ENCODE measurements at regions not wholly inside any gene's neighbourhood (a gene's known extent, or its start where the extent isn't known, plus 50 kb on each side); places are given as distances from the start of the nearest gene placed in this dataset.

DNA sequence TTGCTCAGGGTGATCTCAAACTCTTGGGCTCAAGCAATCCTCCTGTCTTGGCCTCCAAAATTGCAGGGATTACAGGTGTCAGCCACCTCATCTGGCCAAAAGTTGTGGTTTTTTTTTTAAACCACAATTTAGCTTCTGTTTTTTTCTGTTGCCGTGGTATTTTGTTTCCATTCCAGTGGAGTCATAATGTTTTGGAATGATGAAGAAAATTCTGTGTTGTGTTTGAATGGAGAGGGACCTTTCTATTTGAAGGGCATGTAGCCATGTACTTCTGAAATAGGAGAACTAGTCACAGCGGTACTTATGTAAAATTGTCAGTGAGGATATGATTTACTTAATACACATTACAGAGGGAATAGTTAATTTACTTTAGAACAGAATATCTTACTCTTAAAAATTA, 201.3 kb downstream of the ARL4A start:
- TF ChIP-seq, protein P1, sequence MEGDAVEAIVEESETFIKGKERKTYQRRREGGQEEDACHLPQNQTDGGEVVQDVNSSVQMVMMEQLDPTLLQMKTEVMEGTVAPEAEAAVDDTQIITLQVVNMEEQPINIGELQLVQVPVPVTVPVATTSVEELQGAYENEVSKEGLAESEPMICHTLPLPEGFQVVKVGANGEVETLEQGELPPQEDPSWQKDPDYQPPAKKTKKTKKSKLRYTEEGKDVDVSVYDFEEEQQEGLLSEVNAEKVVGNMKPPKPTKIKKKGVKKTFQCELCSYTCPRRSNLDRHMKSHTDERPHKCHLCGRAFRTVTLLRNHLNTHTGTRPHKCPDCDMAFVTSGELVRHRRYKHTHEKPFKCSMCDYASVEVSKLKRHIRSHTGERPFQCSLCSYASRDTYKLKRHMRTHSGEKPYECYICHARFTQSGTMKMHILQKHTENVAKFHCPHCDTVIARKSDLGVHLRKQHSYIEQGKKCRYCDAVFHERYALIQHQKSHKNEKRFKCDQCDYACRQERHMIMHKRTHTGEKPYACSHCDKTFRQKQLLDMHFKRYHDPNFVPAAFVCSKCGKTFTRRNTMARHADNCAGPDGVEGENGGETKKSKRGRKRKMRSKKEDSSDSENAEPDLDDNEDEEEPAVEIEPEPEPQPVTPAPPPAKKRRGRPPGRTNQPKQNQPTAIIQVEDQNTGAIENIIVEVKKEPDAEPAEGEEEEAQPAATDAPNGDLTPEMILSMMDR (IDR thresholded peaks at IDR 0.05) = no peak

DNA sequence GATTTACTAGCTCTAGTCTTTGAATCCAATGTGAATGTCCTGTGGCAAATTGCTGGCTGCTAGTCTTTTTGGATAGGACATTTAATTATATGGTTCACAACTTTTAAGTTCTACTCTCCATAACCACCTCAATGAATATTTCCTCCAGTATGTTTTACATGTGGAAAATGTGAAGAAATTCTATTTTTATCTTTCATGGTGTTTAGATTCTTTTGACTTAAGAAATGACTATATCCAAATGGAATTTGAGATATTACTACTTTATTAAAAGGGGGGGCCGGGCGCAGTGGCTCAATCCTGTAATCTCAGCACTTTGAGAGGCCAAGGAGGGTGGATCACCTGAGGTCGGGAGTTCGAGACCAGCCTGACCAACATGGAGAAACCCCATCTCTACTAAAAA, 202.0 kb downstream of the ARL4A start:
- TF ChIP-seq, protein P1 (IDR thresholded peaks at IDR 0.05) = no peak

DNA sequence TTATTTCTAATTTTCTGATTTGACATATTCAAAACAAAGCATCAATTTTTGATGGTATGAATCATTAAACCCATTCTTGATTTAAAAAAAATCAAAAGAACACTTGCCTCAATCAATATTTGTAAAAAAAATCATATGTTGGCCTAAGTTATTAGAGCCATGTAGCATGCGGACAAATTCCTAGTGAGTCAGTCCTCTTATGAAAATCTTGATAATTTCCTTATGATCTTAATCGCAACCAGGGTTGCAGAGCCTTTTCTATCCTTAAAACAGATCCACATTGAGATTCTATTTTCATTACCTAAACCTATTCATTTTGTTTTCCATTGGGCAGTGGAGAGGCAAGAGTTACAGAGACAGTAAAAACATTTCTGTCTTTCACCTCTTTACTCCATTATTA, 203.2 kb downstream of the ARL4A start:
- TF ChIP-seq, protein P1 (IDR thresholded peaks at IDR 0.05) = no peak

DNA sequence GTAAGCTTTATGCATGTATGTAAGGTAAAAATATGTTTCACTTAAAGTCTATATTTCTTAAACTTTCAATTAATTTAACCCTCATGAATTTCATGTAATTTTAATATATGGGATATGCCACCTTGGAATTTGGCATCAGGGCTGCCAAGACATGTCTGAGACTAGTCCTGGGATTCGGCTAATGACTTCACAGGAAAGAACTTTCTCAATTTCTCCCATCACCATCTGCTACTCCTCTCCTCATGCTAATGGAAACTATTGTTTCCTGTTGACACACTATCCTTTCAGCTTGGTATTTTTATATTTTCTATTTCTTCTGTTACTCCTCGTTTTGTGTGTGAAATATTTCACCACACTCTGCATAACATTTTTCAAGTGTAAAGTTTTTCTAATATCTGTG, 205.9 kb downstream of the ARL4A start:
- TF ChIP-seq, protein P1 (IDR thresholded peaks at IDR 0.05) = no peak

DNA sequence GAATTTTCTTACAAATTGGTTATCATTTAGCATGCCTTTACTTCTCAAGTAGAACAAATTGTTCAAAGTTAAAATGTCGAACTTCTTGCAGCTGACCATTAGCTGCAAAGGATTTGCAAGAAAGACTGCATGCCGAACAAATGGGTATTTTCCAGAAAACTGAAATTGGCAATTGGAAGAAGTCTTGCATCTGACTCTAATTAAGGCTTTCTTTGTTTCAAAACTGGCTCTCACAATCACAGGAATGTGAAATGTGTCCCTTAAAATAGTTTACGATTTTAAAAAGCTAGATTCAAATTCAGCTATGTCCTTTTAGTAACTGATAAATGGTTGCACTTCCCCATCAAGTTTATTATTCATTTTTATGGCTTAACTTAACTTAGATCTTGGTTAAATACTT, 207.9 kb downstream of the ARL4A start:
- TF ChIP-seq, protein P1 (IDR thresholded peaks at IDR 0.05) = no peak

DNA sequence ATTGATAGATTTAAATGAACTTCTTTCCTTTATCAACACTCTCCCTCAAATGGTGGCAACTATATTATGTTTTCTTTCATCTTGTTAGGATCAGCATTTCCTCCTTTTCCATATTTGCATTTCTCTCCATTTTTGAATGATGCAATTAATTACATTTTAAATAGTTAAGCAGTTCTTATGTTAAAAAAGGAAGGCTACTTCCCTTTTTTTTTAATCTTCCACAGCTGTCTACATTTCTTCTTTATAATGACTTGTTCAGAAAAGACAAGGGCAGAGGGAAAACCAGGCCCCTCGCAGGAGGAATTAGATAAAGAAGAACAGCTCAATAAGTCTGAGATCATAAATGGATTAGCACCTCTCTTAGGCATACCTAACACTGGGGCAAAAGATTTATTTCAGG, 208.9 kb downstream of the ARL4A start:
- TF ChIP-seq, protein P1 (IDR thresholded peaks at IDR 0.05) = no peak

DNA sequence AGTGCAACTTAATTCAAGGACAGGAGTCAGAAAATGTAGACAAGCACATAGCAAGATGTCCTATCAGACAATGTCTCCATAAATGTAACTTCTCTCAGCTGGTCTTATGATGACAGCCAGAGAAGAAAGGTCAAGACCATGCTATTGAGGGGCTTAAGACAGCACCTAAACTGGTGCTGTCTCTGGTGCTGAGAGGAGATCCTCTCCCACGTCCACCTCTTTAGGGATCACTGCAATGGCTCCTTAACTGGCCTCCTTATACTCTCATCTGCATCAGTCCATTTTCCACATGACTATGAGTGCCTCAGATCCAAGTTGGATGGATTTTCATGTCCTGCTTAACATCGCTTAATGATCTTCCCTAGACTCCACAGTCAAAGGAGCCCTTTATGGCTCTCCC, 210.6 kb downstream of the ARL4A start:
- TF ChIP-seq, protein P1 (IDR thresholded peaks at IDR 0.05) = no peak

DNA sequence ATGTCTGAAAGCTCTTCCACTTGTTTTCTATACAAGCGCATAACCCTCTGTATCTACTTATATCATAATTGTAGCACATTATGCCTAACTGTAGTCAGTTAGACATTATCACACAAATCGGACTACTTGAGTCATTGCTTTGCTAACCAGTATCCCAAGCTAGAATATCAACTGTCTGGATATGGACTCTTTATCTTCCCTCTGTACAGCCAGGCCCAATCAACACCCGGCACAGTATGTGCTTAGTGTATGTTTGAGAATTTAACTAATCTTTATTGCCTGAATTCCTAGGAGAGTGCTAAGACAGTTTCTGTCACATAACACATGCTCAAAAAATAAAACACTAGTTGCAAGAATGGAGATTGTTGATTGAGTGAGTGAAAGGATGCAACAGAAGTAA, 211.2 kb downstream of the ARL4A start:
- TF ChIP-seq, protein P1 (IDR thresholded peaks at IDR 0.05) = no peak

Data from LNCAP (cell line).